Epithelial cell of esophagus (primary cell): ENCODE measurements at regions not wholly inside any gene's neighbourhood (a gene's known extent, or its start where the extent isn't known, plus 50 kb on each side); places are given as distances from the start of the nearest gene placed in this dataset.

Experiments used
- DNase-seq: peaks from one replicate; pipeline ENCODE4 v3.0.0; 2010; ENCODE audit warnings: low read depth
- H3K4me3 ChIP-seq: 2 replicates; pipeline ENCODE4 v1.5.1; 2011; ENCODE audit warnings: mild to moderate bottlenecking, low read length, control low read depth
- TF ChIP-seq, protein P1 (sequence below): IDR thresholded peaks from 2 replicates; pipeline ENCODE4 v1.5.1; 2011; ENCODE audit warnings: low read depth, mild to moderate bottlenecking, low read length, control low read depth, inconsistent platforms; ENCODE audit not compliant: insufficient read depth; ENCODE audit errors: missing control alignments

DNA sequence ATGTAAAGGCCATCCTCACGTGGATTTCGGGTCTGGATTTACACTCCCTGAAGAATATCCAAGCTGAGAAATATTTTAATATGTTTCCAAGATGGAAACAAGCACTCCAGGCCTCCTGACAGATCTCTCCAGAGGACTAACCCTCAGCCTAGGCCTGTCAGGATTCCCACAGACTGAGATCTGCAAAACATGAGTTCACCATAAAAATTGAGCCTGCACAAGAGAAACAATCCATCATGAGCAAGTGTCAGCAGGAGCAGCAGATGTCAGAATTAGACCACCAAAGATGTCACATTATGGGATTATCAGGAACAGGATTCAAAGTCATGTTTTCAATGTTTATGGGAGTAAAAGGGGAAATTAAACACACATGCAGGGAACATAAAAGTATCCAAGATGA lies 191.3 kb downstream of the TFCP2L1 start:
- TF ChIP-seq, protein P1, sequence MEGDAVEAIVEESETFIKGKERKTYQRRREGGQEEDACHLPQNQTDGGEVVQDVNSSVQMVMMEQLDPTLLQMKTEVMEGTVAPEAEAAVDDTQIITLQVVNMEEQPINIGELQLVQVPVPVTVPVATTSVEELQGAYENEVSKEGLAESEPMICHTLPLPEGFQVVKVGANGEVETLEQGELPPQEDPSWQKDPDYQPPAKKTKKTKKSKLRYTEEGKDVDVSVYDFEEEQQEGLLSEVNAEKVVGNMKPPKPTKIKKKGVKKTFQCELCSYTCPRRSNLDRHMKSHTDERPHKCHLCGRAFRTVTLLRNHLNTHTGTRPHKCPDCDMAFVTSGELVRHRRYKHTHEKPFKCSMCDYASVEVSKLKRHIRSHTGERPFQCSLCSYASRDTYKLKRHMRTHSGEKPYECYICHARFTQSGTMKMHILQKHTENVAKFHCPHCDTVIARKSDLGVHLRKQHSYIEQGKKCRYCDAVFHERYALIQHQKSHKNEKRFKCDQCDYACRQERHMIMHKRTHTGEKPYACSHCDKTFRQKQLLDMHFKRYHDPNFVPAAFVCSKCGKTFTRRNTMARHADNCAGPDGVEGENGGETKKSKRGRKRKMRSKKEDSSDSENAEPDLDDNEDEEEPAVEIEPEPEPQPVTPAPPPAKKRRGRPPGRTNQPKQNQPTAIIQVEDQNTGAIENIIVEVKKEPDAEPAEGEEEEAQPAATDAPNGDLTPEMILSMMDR, result no peak
- H3K4me3 ChIP-seq, result no peak overlapping the region
- no peak for DNase-seq

DNA sequence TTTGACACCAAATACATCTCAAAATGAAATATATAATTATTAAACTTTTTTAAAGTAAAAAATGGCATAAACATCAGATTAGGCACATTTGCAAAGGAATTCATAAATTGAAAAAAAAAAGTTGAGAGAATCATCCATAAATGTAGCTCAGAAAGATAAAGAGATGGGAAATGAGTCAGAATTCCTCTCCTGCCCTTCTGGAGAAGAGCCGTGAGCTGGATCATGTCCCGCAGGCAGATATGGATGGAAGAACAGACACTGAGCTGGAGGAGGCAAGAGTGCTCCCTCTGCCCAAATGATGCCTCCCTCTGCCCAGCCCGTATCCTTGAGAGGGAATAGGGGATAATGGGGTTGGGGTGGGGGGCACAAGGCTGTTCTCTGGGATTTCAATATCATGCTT lies 190.9 kb downstream of the TFCP2L1 start:
- no peak for DNase-seq
- TF ChIP-seq, protein P1, result no peak

DNA sequence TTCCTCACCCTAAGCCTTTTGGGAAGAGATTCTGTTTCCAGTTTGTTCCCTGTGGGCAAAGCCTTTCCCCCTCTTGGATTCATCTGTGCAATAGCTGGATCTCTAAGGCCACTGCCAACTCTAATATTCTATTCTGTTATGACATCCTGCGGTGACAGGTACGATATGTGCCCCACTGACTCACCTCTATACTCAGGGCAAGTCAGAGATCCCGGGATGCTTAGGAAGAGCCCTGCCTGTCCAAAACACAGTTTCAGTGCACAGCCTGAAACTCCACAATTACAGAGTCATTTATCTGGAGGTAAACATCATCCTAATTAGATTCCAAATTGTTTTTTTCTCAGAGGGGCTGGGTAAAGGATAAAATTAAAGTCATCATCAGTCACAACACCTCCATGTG lies 190.2 kb downstream of the TFCP2L1 start:
- no peak for DNase-seq
- TF ChIP-seq, protein P1, result no peak
- no peak overlapping the region for H3K4me3 ChIP-seq

More for the DNA sequence above, 190.9 kb downstream of the TFCP2L1 start:
- H3K4me3 ChIP-seq, result no peak overlapping the region

DNA sequence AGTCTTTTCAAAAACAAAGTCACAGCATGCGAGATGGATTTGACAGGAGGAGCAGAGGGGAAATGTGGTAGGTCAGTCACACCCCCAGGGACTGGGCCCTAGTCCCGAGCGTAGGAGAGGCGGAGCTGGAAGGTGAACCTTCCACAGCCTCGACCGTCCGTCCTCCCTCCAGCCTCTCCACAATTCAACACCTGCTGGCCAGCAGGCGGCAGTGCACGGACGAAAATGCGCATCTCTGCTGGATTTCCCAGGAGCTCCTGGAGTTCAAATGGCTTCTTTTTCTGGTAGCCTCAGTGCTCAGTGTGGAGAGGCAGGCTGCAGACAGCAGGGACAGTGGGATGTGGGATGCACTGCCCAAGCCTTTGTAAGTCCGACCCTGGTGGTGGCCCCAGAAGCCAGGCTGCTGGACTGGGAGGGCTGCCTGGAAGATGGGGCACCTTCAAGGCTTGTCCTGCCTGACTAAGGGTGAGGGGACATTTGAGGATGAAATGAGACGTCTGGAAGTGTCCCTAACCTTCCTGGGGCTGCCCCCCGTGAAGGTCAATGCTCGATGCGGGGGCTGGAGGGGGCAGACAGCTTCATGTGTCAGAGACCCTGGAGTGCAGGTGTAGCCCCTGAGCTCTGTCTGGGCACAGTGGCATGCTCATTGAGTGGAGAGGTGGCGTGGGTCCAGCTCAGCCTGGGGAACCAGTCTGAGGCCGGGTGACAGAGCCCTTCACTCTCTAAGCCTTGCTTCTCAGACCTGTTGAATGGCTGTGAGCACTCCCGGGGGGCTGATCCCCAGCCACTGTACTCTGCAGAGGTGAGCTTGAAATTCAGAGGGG lies 189.5 kb downstream of the TFCP2L1 start:
- DNase-seq, result peak; percentile 77
- TF ChIP-seq, protein P1, result peak; percentile 87

DNA sequence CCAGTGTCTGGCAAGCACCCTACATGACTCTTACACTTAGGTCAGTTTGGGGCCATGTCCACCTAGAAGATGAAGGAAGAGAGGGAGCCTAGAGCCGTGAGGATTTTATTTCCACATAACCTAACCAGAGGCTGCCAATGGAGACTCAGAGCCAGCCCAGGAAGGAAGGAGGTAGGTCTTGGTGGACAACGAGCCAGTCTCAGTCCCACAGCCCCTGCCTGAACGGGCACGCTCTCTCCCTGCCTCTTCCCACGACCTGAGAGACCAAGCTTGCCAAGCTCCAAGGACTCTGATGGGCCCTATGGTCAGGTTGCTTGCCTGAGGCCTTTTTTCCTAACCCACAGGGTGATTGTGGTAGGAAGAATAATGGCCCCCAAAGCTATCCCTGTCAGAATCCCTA lies 188.4 kb downstream of the TFCP2L1 start:
- TF ChIP-seq, protein P1, result no peak
- DNase-seq, result no peak
- H3K4me3 ChIP-seq, result no peak overlapping the region

More for the DNA sequence above, 189.5 kb downstream of the TFCP2L1 start:
- no peak overlapping the region for H3K4me3 ChIP-seq

DNA sequence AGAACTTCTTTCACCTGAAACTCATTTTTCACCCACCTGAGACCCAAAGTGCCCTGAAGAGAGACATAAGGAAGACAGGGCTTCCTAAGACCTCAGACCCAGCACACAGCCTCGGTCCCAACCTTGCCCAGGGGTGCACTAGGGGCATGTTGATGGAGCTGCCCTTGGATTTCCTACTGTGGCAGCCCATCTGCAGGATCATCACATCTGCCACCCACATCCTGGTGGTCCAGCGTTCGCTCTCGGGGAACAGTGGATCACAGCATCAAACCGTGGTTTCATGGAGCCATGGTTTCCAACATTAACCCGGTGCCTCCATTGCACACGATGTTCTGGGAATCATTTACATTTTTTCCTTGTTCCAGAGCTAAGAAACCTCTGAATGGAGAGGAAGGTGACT lies 186.4 kb downstream of the TFCP2L1 start:
- no peak for DNase-seq
- TF ChIP-seq, protein P1, result no peak
- H3K4me3 ChIP-seq, result no peak overlapping the region
